A673 (cell line): ENCODE measurements at regions not wholly inside any gene's neighbourhood (a gene's known extent, or its start where the extent isn't known, plus 50 kb on each side); places are given as distances from the start of the nearest gene placed in this dataset.

Experiments
- BruUV-seq: library from RNA; stranded (reverse); fragments of 400-500 nt; replicated peaks from 2 replicates; lab custom pipeline; 2021; lab: Mats Ljungman, UMichigan
- CTCF ChIA-PET: fragments of 300-600 bp; sonication (Branson Sonifier 250); formaldehyde crosslinking; loops from one replicate; lab custom pipeline; 2022; ENCODE audit warnings: antibody characterized with exemption; lab: Charles Lee
- POLR2A ChIA-PET: fragments of 300-600 bp; sonication (Branson Sonifier 250); formaldehyde crosslinking; loops from one replicate; lab custom pipeline; 2022; ENCODE audit warnings: antibody characterized with exemption; ENCODE audit not compliant: low non-redundant PET; lab: Charles Lee
- DNase-seq: peaks from one replicate; pipeline ENCODE4 v3.0.0-alpha.2; 2015; ENCODE audit warnings: low spot score
- H3K27ac ChIP-seq: fragments of 200-600 bp; sonication (generic); 2 replicates; pipeline ENCODE4 v1.5.1; 2016; ENCODE audit warnings: mixed run types, low read depth, mild to moderate bottlenecking, mixed read lengths, antibody characterized with exemption, low read length; ENCODE audit not compliant: poor library complexity, severe bottlenecking
- H3K27me3 ChIP-seq: fragments of 200-600 bp; sonication (generic); replicated peaks from 2 replicates; pipeline ENCODE4 v1.6.1; 2017; ENCODE audit warnings: mixed run types, low read depth, mild to moderate bottlenecking, mixed read lengths, antibody characterized with exemption, low read length; ENCODE audit not compliant: insufficient read depth, poor library complexity
- H3K36me3 ChIP-seq: fragments of 200-600 bp; sonication (generic); 2 replicates; pipeline ENCODE4 v1.6.1; 2016; ENCODE audit warnings: mixed run types, mild to moderate bottlenecking, mixed read lengths, antibody characterized with exemption, low read length; ENCODE audit not compliant: insufficient read depth, poor library complexity, severe bottlenecking
- H3K4me1 ChIP-seq: fragments of 200-600 bp; sonication (generic); 2 replicates; pipeline ENCODE4 v1.6.1; 2017; ENCODE audit warnings: mixed run types, mild to moderate bottlenecking, mixed read lengths, antibody characterized with exemption, low read length; ENCODE audit not compliant: insufficient read depth, poor library complexity, severe bottlenecking
- H3K4me3 ChIP-seq: fragments of 200-600 bp; sonication (generic); 2 replicates; pipeline ENCODE4 v1.5.1; 2016; ENCODE audit warnings: low read depth, mixed run types, mild to moderate bottlenecking, mixed read lengths, low read length; ENCODE audit not compliant: poor library complexity, severe bottlenecking
- H3K9me3 ChIP-seq: fragments of 200-600 bp; sonication (generic); 2 replicates; pipeline ENCODE4 v1.6.1; 2016; ENCODE audit warnings: mixed run types, low read depth, mild to moderate bottlenecking, mixed read lengths, antibody characterized with exemption, low read length; ENCODE audit not compliant: poor library complexity, severe bottlenecking
- CTCF ChIP-seq: fragments of 300-800, 200-600 bp; sonication (generic); conservative IDR thresholded peaks from 2 replicates; pipeline ENCODE4 v1.5.1; 2017; ENCODE audit warnings: low read depth, mild to moderate bottlenecking, antibody characterized with exemption, low read length, moderate library complexity, mixed read lengths
- EZH2 ChIP-seq: fragments of 200-600 bp; sonication (generic); IDR thresholded peaks from 2 replicates; pipeline ENCODE4 v1.6.1; 2017; ENCODE audit warnings: borderline replicate concordance, low read depth, mild to moderate bottlenecking, mixed read lengths, antibody characterized with exemption, low read length; ENCODE audit not compliant: poor library complexity, severe bottlenecking
- intact Hi-C: fragments of 100-400 bp; cut with micrococcal nuclease; formaldehyde crosslinking; loops from one replicate; pipeline ENCODE4 v1.10.0; 2022; ENCODE audit not compliant: unreplicated experiment

DNA sequence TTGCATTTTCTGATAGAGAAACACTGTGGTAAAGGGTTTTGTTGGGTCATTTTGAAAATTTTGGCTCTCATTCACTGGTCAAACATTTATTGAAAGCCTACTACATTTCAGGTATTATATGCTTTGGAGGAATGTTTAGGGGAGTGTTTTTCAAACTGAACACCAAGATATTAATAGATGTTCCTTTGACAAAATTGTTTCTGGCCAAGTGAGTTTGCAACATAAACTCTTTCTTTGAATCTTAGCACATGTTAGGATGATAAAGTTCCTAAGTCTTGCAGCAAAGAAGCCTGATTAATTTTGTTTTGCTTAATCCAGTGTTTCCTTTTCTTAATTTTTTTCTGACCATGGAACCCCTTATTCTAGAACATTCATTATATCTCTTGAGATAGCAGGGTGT is 232.5 kb upstream of the PHYHIPL start:
- no peak overlapping the region for H3K27ac ChIP-seq
- no peaks in the 10 kb centered on the region for H3K4me1 ChIP-seq
- TF ChIP-seq EZH2 (no peak), CTCF (no peak)
- intact Hi-C loops: no loop called here
- H3K36me3 ChIP-seq: no peaks in the 10 kb centered on the region
- no TSS peak for BruUV-seq
- H3K27me3 ChIP-seq: peaks cover 16% of the 10 kb centered on the region
- no peak for DNase-seq
- no peak overlapping the region for H3K4me3 ChIP-seq
- ChIA-PET POLR2A (no interaction called here), CTCF (no interaction called here)
- H3K9me3 ChIP-seq: no peaks in the 10 kb centered on the region

DNA sequence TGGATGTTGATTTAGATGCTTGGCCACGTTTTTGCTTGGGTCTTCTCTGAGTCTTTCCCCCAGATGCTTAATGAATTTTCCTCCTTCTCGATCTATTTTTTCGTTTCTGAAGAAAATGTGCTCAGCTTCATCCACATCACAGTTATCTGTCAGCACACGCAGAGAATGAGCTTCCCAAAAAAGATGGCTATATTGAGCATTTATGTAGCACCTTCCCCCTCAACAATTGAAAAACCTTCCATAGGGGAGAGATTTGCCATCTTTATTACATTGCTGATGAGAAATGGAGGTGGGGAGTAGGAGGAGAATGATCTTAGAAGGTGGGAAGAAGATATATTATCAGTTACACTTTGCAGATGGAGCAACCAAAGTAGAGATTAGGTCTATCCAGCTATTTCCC is 228.1 kb upstream of the PHYHIPL start:
- intact Hi-C loops: no loop called here
- Histone ChIP-seq H3K27ac (no peak overlapping the region), H3K4me1 (no peaks in the 10 kb centered on the region), H3K9me3 (no peaks in the 10 kb centered on the region), H3K36me3 (no peaks in the 10 kb centered on the region), H3K27me3 (peaks cover 16% of the 10 kb centered on the region), H3K4me3 (no peak overlapping the region)
- DNase-seq: no peak
- ChIA-PET POLR2A (no interaction called here), CTCF (no interaction called here)
- TF ChIP-seq CTCF (no peak), EZH2 (no peak)
- no TSS peak for BruUV-seq

GRCh38 chr10:58950618-58951017 is 225.8 kb upstream of the PHYHIPL start:
- no peak for DNase-seq
- H3K9me3 ChIP-seq: no peaks in the 10 kb centered on the region
- H3K4me3 ChIP-seq: no peak overlapping the region
- no peak overlapping the region for H3K27ac ChIP-seq
- BruUV-seq: no TSS peak
- no peaks in the 10 kb centered on the region for H3K4me1 ChIP-seq
- intact Hi-C loops: loop anchor here (5.0 to 10.0 kb wide), 4 partner anchors 168 to 1084 kb away; no protein-coding TSS in a partner anchor
- TF ChIP-seq CTCF (no peak), EZH2 (no peak)
- no peaks in the 10 kb centered on the region for H3K36me3 ChIP-seq
- CTCF ChIA-PET: no interaction called here
- H3K27me3 ChIP-seq: peaks cover 4% of the 10 kb centered on the region
- POLR2A ChIA-PET: no interaction called here
